Activated CD4-positive, alpha-beta T cell treated with anti-CD3 and anti-CD28 coated beads, Interleukin-2, amount 50 U/mL, for 48 hours (primary cell): ENCODE measurements at regions not wholly inside any gene's neighbourhood (a gene's known extent, or its start where the extent isn't known, plus 50 kb on each side); places are given as distances from the start of the nearest gene placed in this dataset.

Source experiments
- DNase-seq, 2 experiments: peaks; one replicate each; pipeline ENCODE4 v3.0.0-alpha.2; 2020

GRCh38 chr15:62756995-62757360 lies 285.6 kb upstream of the TPM1 start:
- DNase-seq: no peak

- DNase-seq: no peak
Measured at GRCh38 chr15:62757535-62757934, 285.0 kb upstream of the TPM1 start.

GRCh38 chr15:62758126-62758951 lies 284.2 kb upstream of the TPM1 start:
- no peak for DNase-seq

GRCh38 chr15:62758952-62759349 lies 283.6 kb upstream of the TPM1 start:
- DNase-seq: no peak

- DNase-seq: no peak
Measured at GRCh38 chr15:62760538-62760937, 282.0 kb upstream of the TPM1 start.

DNA sequence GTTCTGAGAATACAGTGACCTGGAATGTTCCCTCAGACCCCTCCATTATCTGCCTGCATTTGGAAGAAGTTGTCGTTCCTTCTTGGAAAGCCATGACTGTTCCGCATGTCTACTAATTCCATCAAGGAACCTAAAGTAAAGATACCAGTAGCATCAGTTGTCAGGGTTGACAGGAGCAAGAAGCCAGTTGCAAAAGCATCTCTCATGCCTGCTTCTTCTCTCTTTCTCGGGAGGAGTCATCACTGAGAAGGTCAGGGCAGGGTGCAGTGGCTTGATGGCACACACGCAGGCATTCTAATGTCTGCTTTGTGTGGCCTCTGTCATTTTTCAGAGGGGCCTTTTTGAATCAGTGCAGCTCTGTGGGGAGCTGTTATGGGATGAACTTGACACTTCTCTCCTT lies 276.6 kb upstream of the TPM1 start:
- DNase-seq: no peak

GRCh38 chr15:62766599-62766998 lies 275.9 kb upstream of the TPM1 start:
- no peak for DNase-seq

- no peak for DNase-seq
Measured at GRCh38 chr15:62769604-62770003, 272.9 kb upstream of the TPM1 start.

GRCh38 chr15:62770111-62770660 lies 272.4 kb upstream of the TPM1 start:
- DNase-seq: no peak

DNA sequence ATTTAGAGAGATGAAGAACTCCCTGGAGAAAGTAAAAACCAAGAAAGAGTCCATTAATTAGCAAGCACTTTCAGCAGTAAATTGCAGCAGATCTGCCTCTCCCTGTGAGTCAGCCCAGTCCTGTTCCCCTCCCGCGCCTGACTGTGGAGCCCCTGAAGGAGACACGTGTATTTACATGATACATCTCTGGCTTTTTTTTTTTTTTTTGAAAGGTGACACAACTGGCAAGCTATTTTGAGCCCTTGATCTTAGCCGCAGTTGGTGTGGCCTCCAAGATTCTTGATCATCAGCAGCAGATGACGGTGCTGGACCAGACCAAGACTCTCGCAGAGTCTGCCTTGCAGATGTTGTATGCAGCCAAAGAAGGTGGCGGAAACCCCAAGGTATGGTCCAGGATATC lies 271.8 kb upstream of the TPM1 start:
- no peak for DNase-seq

DNA sequence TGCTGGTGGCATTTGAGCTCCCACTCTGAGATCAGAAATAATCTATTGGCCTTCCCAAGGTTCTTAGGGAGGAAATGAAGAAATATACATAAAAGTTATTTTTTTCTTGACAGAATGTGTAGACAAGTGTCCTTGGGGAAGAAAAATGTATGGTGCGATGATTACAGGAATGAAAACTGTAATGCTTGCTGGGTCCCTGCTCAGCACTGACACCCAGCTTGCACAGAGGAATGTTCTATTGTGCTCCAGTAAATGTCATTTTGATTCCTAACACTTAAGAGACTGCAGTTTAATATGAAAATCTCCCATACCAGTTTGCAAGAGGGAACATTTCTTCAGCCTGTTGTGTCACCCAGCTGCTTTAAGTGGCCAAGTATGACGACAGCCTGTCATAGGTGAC lies 271.3 kb upstream of the TPM1 start:
- DNase-seq: no peak

DNA sequence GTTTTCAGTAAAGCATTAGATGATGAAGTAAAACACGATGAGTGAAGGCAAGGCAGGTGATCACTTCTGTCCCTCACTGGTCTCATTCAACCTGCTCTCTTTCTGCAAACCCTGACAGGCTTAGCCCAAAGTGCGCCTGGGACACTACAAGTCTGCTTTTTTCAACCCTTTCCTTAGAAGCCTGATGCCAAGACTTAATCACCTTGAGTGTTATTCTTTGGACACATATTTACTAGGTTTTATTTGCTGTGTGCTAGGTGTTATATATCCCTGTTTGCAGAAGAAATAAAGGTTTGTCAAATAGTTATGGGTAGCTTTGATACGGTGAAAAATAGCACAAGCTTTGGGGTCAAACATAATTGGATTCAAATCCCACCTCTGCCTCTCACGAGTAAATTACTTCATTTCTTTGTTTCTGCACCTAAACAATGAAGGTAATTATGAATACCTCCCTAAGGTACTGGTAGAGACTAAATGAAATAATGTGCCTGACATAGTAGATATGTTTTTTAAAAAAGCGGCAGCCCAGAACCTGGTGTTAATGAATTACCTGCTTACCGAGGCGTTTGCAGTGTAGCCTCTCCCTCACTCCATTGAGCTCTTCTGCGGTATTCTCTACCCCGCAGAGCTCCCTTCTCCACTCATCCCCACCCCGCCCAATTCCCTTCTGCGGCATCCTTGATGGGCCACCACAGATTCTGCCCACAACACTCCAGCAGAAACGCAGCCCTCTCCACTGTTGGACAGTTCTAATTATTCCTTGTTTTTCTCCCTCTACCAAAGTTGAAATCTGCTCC lies 269.0 kb upstream of the TPM1 start:
- no peak for DNase-seq

DNA sequence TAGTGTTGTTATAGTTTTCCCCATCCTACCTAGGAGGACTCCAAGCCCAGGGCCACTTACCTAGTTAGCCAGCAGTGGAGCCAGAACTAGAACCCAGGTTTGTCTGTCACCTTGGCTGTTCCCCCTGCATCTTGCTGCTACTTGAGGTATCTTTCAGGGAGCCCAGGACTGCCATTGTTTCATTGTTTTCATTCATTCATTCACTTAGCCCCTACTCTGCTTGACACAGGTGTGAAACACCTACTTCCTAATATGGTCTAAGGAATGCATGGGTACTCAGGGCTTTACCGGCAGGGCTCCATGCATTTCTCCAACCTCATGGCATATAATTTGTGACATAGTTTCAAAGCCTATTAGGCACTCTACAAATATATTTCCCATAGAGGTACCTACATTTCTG lies 266.6 kb upstream of the TPM1 start:
- no peak for DNase-seq

GRCh38 chr15:62777671-62778070 lies 264.9 kb upstream of the TPM1 start:
- no peak for DNase-seq

GRCh38 chr15:62779036-62779770 lies 263.3 kb upstream of the TPM1 start:
- no peak for DNase-seq

DNA sequence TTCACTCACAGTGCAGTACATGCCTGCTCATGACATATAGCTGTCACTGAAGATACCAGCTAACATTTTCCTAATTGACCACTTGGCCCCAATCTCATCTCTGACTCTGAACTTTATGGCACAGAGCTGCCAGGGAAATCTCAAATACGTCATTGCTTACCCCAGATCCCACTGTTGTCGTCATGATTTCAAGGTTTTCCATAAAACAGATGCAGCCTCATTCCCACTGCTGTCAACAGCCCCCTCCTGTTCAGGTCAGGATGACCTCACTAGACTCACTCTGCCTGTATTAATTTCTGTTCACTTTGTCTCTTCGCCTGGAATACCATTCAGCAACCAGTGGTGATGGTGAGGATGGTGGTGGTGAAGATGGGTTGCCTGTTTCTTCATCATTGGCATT lies 262.6 kb upstream of the TPM1 start:
- no peak for DNase-seq

- no peak for DNase-seq
Measured at GRCh38 chr15:62781081-62781497, 261.5 kb upstream of the TPM1 start.

- DNase-seq: peak in 1 of 2 experiments; percentile 7
Measured at GRCh38 chr15:62782071-62782841, 260.3 kb upstream of the TPM1 start.

GRCh38 chr15:62782896-62783295 lies 259.7 kb upstream of the TPM1 start:
- no peak for DNase-seq

- no peak for DNase-seq
Measured at GRCh38 chr15:62783303-62783957, 259.1 kb upstream of the TPM1 start.

DNA sequence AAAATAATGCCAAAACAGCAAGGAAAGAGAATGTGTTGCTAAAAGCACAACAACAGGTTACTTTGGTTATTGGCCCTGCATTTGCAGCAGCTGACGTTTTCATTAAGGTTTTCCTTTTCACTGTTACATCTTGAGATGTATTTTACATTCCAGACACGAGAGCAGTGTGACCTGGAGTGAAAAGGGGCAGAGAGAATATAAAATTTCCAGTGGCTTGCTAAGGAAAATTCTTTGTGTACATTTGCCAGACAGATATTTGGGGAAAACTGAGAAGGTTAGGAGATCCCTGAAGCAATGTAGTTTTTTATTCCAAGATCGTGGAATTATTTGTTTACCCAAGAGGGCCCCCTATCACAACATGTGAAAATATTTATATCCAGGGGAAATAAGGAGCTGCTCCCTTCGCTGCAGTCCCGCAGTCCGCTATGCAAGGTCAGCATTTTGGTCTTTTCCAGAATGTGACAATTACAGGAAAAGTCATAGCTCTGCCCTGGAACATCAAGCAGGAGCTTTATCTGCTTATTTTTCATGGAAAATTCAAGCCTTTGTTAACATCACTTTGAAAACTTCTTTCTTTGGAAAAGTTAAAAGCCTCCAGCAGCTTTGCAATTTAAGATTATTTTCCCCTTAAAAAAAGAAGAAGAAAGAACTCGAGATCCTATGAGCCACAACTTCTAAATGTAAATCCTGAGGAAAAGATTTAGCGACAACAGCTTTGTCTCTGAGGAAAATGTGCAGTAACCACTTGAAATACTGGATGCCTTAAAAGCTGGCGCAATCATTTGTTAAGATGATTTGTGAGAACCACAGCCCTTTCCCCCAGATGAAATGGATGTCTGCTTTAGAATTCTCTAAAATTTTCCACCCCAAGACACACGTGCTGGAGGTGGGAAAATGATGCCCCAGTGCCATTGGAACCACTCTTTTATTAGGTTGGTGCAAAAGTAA lies 256.4 kb upstream of the TPM1 start:
- no peak for DNase-seq
